Memory B cell (primary cell): ENCODE measurements at regions not wholly inside any gene's neighbourhood (a gene's known extent, or its start where the extent isn't known, plus 50 kb on each side); places are given as distances from the start of the nearest gene placed in this dataset.

ENCODE experiments used
- ATAC-seq: fragments of 150-1000 bp; cut with Tn5 transposase; 2 replicates; pipeline ENCODE4 v1.10.0; 2021; ENCODE audit warnings: low read depth, mild to moderate bottlenecking, moderate library complexity
- DNase-seq, 2 donors: peaks; one replicate each; pipeline ENCODE4 v3.0.0; 2022; ENCODE audit warnings: low spot score in 2 of 2
- H3K27ac Mint-ChIP-seq: one replicate; pipeline ENCODE4 v1.8.0; 2022; ENCODE audit warnings: mild to moderate bottlenecking, moderate library complexity, mixed read lengths
- H3K27me3 Mint-ChIP-seq: one replicate; pipeline ENCODE4 v1.8.0; 2022; ENCODE audit warnings: mixed read lengths
- H3K36me3 Mint-ChIP-seq: one replicate; pipeline ENCODE4 v1.8.0; 2022; ENCODE audit warnings: mild to moderate bottlenecking, mixed read lengths
- H3K4me1 Mint-ChIP-seq: one replicate; pipeline ENCODE4 v1.8.0; 2022; ENCODE audit warnings: mixed read lengths
- H3K4me3 Mint-ChIP-seq: one replicate; pipeline ENCODE4 v1.8.0; 2022; ENCODE audit warnings: mild to moderate bottlenecking, moderate library complexity, mixed read lengths
- H3K9me3 Mint-ChIP-seq: one replicate; pipeline ENCODE4 v1.8.0; 2022; ENCODE audit warnings: mixed read lengths

DNA sequence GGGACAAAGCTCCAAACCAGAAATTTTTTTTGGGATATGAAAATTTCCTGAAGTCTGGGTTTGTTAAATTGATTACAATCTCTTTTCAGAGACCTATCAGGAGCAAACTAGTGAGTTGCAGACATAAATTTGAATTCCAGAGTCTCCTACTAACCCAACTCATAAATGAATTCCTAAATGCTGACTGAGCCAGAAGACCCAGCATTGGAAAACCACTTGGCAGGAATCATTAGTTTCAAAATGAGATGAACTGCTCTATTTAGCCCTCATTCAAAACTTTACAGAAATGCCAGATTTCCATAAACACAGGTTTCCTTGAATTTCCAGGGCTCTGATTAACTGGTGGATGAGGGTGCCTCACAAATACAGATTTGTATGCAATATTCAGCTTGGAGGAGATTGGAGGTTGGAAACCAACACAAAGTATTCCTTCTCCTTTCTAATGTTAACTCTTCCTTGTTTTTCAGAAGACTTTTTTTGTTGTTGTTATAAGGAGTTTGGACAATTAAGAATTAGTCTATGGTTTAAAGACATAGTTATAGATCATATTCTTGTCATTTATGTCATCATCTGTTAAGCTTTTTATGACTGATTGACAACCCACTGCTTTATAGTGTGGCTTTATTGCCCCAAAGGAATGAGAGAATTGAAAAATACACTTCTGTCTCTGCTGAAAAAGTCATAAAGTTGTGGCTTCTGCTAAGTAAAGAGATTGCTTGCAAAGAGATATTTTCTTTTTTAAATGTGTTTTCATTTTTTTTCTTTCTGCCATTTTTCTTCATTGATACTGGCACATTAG, 222.8 kb downstream of the HLX start:
- Mint-ChIP-seq H3K27ac (no peak overlapping the region), H3K4me3 (no peak overlapping the region), H3K9me3 (peaks cover 2% of the 10 kb centered on the region), H3K36me3 (peaks cover 5% of the 10 kb centered on the region), H3K4me1 (peaks cover 23% of the 10 kb centered on the region), H3K27me3 (no peaks in the 10 kb centered on the region)
- no peak for DNase-seq
- no peak for ATAC-seq

DNA sequence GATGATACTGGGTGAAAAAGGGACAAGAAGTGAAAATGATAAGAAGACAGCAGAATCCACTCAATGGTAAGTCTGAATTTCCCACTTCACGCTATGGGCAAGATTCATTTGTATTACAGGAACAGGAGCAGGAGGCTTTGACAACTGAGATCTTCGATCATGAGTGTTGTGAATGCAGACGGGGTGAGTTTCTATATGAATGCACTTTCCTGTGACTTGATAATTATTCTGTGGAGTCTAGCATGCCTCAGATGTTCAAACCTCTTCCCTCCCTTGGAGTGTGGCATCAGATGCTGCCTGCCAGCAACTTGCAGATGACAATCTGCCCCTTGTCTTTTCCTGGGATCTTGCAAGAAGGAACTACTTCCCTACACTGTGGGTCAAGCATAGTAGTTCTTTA, 225.4 kb downstream of the HLX start:
- peaks cover 5% of the 10 kb centered on the region for H3K36me3 Mint-ChIP-seq
- DNase-seq (no peak), ATAC-seq (no peak)
- peaks cover 9% of the 10 kb centered on the region for H3K4me1 Mint-ChIP-seq
- peaks cover 1% of the 10 kb centered on the region for H3K9me3 Mint-ChIP-seq
- H3K27ac Mint-ChIP-seq: no peak overlapping the region
- no peak overlapping the region for H3K4me3 Mint-ChIP-seq
- no peaks in the 10 kb centered on the region for H3K27me3 Mint-ChIP-seq

DNA sequence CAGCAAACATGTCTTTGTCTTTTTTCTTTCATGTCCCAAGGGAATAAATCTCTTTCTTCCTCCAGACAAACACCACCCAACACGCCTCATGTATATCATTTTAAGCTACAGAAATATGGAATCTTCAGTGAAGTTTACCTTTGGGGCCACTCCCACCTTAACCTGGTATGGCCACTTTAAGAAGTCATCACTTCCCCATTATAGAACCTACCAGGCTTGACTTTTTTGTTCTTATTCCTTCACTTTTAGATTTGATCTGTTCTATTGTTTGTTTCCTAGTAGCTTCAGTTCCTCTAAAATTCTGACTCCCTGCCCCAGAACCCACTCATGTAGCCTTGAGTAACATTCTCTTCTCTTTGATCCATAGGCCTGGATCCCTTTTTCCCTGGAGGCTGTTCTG, 226.3 kb downstream of the HLX start:
- peaks cover 6% of the 10 kb centered on the region for H3K4me1 Mint-ChIP-seq
- peaks cover 1% of the 10 kb centered on the region for H3K9me3 Mint-ChIP-seq
- no peaks in the 10 kb centered on the region for H3K27me3 Mint-ChIP-seq
- no peak overlapping the region for H3K27ac Mint-ChIP-seq
- H3K4me3 Mint-ChIP-seq: no peak overlapping the region
- no peak for DNase-seq
- H3K36me3 Mint-ChIP-seq: peaks cover 5% of the 10 kb centered on the region
- ATAC-seq: peak; percentile 82

DNA sequence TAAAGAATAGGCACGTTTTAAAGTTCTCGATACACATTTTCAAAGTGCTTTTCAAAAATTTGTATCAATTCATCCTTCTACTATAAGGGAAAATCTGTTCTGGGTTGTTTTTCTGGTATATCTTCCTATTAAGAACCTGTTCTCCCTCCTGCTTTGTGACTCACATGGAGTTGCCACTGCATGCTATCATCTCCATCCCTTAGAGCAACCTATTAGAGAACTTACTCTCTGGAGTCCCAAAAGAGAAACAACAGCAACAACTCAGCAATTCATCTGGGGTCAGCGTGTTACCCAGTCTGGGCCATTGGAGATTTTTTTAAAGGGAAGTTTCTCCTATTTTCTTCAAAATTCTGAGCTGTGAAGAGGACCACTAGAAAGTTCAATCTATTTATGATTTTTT, 227.4 kb downstream of the HLX start:
- H3K4me3 Mint-ChIP-seq: no peak overlapping the region
- H3K27me3 Mint-ChIP-seq: no peaks in the 10 kb centered on the region
- H3K9me3 Mint-ChIP-seq: peaks cover 3% of the 10 kb centered on the region
- peaks cover 8% of the 10 kb centered on the region for H3K36me3 Mint-ChIP-seq
- ATAC-seq: no peak
- DNase-seq: no peak
- peaks cover 6% of the 10 kb centered on the region for H3K4me1 Mint-ChIP-seq
- H3K27ac Mint-ChIP-seq: no peak overlapping the region

- H3K27ac Mint-ChIP-seq: no peak overlapping the region
- no peaks in the 10 kb centered on the region for H3K27me3 Mint-ChIP-seq
- ATAC-seq (no peak), DNase-seq (no peak)
- H3K4me3 Mint-ChIP-seq: no peak overlapping the region
- H3K36me3 Mint-ChIP-seq: peaks cover 9% of the 10 kb centered on the region
- peaks cover 10% of the 10 kb centered on the region for H3K9me3 Mint-ChIP-seq
- H3K4me1 Mint-ChIP-seq: peaks cover 6% of the 10 kb centered on the region
Measured at GRCh38 chr1:221109930-221110329, 230.7 kb downstream of the HLX start.

- H3K9me3 Mint-ChIP-seq: peaks cover 9% of the 10 kb centered on the region
- H3K4me1 Mint-ChIP-seq: no peaks in the 10 kb centered on the region
- DNase-seq (no peak), ATAC-seq (no peak)
- H3K27me3 Mint-ChIP-seq: no peaks in the 10 kb centered on the region
- peaks cover 10% of the 10 kb centered on the region for H3K36me3 Mint-ChIP-seq
- H3K27ac Mint-ChIP-seq: no peak overlapping the region
- no peak overlapping the region for H3K4me3 Mint-ChIP-seq
Measured at GRCh38 chr1:221117133-221117532, 237.9 kb downstream of the HLX start.

GRCh38 chr1:221117548-221117951, 238.3 kb downstream of the HLX start:
- H3K9me3 Mint-ChIP-seq: peaks cover 7% of the 10 kb centered on the region
- DNase-seq (no peak), ATAC-seq (no peak)
- no peaks in the 10 kb centered on the region for H3K27me3 Mint-ChIP-seq
- H3K27ac Mint-ChIP-seq: no peak overlapping the region
- H3K4me3 Mint-ChIP-seq: no peak overlapping the region
- H3K36me3 Mint-ChIP-seq: peaks cover 8% of the 10 kb centered on the region
- H3K4me1 Mint-ChIP-seq: no peaks in the 10 kb centered on the region

DNA sequence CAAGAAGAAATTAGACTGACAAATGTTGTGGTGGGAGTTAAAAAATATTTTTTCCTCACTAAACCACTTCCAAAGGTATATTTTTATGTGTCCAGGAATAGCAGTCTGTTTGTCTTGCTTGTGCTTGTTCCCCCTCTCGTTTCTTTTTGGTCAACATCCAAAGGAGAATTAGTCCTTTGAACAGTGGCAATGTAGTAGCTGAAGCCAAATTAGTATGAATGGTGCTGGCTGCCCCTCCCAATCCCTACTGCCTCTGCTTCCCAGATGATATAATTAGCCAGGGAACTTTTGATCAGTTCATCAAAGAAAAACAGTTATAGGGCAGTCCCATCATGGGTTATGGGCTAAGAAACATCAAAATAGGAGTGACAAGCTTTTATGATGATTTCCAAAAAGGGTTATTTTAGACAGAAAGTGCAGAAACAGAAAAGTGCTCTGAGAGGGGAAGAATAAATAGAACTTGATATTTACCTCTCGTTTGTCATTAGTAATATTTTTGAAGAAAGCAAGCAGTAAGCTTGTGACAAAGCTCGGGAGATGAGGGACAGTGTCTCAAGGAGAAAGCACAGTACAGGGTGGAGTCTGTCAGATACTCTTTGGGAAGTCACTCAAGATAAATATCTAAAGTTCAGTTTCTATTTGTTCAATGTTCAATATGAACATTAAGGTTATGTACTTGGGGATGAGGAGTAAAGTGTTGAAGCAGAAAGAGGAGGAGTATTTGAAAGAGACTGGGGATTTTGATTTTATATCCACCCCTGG, 239.1 kb downstream of the HLX start:
- H3K27ac Mint-ChIP-seq: no peak overlapping the region
- H3K36me3 Mint-ChIP-seq: peaks cover 7% of the 10 kb centered on the region
- no peak for ATAC-seq
- H3K4me1 Mint-ChIP-seq: no peaks in the 10 kb centered on the region
- H3K27me3 Mint-ChIP-seq: no peaks in the 10 kb centered on the region
- H3K4me3 Mint-ChIP-seq: no peak overlapping the region
- H3K9me3 Mint-ChIP-seq: peaks cover 3% of the 10 kb centered on the region
- DNase-seq: no peak

GRCh38 chr1:221118938-221119320, 239.7 kb downstream of the HLX start:
- H3K27ac Mint-ChIP-seq: no peak overlapping the region
- peaks cover 3% of the 10 kb centered on the region for H3K9me3 Mint-ChIP-seq
- H3K27me3 Mint-ChIP-seq: no peaks in the 10 kb centered on the region
- no peak overlapping the region for H3K4me3 Mint-ChIP-seq
- H3K36me3 Mint-ChIP-seq: peaks cover 7% of the 10 kb centered on the region
- H3K4me1 Mint-ChIP-seq: no peaks in the 10 kb centered on the region
- no peak for DNase-seq
- no peak for ATAC-seq

DNA sequence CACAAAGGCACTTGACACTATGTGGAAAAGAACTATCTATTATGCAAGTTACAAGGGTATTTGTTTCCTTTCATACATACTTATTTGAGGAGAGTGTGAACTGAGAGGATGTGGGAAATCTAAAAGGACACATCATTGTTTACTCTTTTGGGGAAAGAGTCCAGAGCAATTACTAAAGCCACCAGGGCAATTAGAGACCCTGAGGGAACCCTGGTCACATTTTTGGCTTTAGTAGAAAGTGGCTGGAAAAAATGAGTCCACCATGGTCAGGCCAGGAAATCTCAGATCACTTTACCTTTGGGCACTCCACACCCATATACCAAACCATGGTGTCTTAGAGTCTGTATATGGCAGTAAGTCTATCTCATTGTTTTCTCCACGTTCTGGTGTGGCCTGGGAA, 243.3 kb downstream of the HLX start:
- ATAC-seq (no peak), DNase-seq (no peak)
- no peak overlapping the region for H3K27ac Mint-ChIP-seq
- H3K9me3 Mint-ChIP-seq: peaks cover 6% of the 10 kb centered on the region
- no peaks in the 10 kb centered on the region for H3K4me1 Mint-ChIP-seq
- no peaks in the 10 kb centered on the region for H3K27me3 Mint-ChIP-seq
- H3K36me3 Mint-ChIP-seq: peaks cover 8% of the 10 kb centered on the region
- H3K4me3 Mint-ChIP-seq: no peak overlapping the region

DNA sequence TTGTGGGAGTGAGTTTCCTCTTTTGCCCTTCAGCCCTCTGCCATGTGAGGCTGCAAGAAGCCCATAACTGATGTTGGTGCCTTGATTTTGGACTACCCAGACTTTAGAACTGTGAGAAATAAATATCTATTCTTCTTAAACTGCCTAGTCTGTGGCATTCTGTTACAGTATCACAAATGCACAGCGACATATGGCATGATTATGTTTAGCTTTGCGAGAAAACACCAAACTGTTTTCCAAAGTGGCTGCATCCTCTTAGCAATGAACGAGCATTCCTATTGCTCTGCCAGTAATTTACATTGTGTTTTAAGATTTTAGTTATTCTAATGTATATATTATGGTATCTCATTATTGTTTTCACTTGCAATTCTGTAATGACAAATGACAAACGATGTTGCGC, 246.7 kb downstream of the HLX start:
- Mint-ChIP-seq H3K27ac (no peak overlapping the region), H3K4me3 (no peak overlapping the region), H3K36me3 (peaks cover 9% of the 10 kb centered on the region), H3K27me3 (no peaks in the 10 kb centered on the region), H3K9me3 (peaks cover 7% of the 10 kb centered on the region), H3K4me1 (no peaks in the 10 kb centered on the region)
- DNase-seq: no peak
- ATAC-seq: no peak

GRCh38 chr1:221137666-221138065, 258.4 kb downstream of the HLX start:
- H3K27ac Mint-ChIP-seq: no peak overlapping the region
- no peak for DNase-seq
- no peak for ATAC-seq
- no peaks in the 10 kb centered on the region for H3K27me3 Mint-ChIP-seq
- peaks cover 2% of the 10 kb centered on the region for H3K36me3 Mint-ChIP-seq
- H3K9me3 Mint-ChIP-seq: peaks cover 3% of the 10 kb centered on the region
- H3K4me1 Mint-ChIP-seq: no peaks in the 10 kb centered on the region
- H3K4me3 Mint-ChIP-seq: no peak overlapping the region

DNA sequence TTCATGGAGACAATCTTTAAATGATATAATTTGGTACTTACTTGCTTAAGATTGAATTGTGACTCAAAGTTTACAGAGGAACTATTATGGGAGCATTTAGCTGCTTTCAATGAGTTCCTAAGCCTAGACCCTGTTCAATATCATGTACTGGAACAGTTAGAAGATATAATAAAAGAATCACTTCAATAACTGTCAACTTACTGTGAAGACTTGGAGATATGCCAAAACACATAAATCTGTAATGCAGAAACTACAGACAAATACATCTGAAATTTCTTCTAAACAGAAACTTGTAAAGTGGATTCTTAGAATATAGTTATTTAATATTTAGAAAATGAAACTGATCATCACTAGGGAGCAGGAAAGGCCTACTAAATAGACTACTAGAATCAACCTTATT, 259.3 kb downstream of the HLX start:
- H3K4me3 Mint-ChIP-seq: no peak overlapping the region
- no peaks in the 10 kb centered on the region for H3K4me1 Mint-ChIP-seq
- peaks cover 2% of the 10 kb centered on the region for H3K36me3 Mint-ChIP-seq
- no peak for ATAC-seq
- peaks cover 3% of the 10 kb centered on the region for H3K9me3 Mint-ChIP-seq
- H3K27me3 Mint-ChIP-seq: no peaks in the 10 kb centered on the region
- no peak overlapping the region for H3K27ac Mint-ChIP-seq
- DNase-seq: no peak

GRCh38 chr1:221139991-221140390, 260.7 kb downstream of the HLX start:
- Mint-ChIP-seq H3K36me3 (peaks cover 2% of the 10 kb centered on the region), H3K9me3 (peaks cover 3% of the 10 kb centered on the region), H3K27ac (no peak overlapping the region), H3K27me3 (no peaks in the 10 kb centered on the region), H3K4me3 (no peak overlapping the region), H3K4me1 (no peaks in the 10 kb centered on the region)
- ATAC-seq: no peak
- no peak for DNase-seq

DNA sequence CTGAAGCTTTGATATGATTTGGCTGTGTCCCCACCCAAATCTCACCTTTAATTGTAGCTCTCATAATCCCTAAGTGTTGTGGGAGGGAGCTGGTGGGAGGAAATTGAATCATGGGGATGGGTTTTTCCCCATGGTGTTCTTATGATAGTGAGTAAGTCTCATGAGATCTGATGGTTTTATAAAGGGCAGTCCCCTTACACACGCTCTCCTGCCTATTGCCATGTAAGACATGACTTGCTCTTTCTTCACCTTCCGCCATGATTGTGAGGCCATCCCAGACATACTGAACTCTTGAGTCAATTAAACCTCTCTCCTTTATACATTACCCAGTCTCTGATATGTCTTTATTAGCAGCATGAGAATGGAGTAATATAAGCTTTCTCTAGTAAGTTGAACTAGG, 261.9 kb downstream of the HLX start:
- Mint-ChIP-seq H3K27ac (no peak overlapping the region), H3K27me3 (no peaks in the 10 kb centered on the region), H3K36me3 (peaks cover 4% of the 10 kb centered on the region), H3K4me1 (no peaks in the 10 kb centered on the region), H3K4me3 (no peak overlapping the region), H3K9me3 (peaks cover 6% of the 10 kb centered on the region)
- ATAC-seq (no peak), DNase-seq (no peak)
